ENCODE measurements at regions not wholly inside any gene's neighbourhood (a gene's known extent, or its start where the extent isn't known, plus 50 kb on each side); places are given as distances from the start of the nearest gene placed in this dataset.

- no peak for TF ChIP-seq NFYB (CRISPR knock-in tag; IDR thresholded peaks at IDR 0.05)
- peak; percentile 68 for TF ChIP-seq HNRNPK (IDR thresholded peaks at IDR 0.05; ENCODE audit: low read depth, low read length, poor library complexity, severe bottlenecking)
- WGBS (ENCODE audit: low lambda C conversion rate), result 35% methylated on average over 3 of the region's 3 CpGs
- in situ Hi-C loops (cut with HindIII; ENCODE audit: extremely low pct_ligation_motif_present, low pct_unique_long_range_greater_than_20kb), result loop anchor here (10.0 kb wide), 1 partner anchor 55 kb away; no protein-coding TSS in a partner anchor
- H4K20me1 ChIP-seq (ENCODE audit: insufficient read depth, low read length), result no peaks in the 10 kb centered on the region
- intact Hi-C loops (cut with micrococcal nuclease; ENCODE audit: unreplicated experiment), result no loop called here
- no peak overlapping the region for H2AFZ ChIP-seq (ENCODE audit: low read length)
- POLR2A ChIA-PET, result no interaction called here
- ATAC-seq, result no peak
- BruUV-seq (replicated peaks), result no TSS peak
- H3K4me2 ChIP-seq (ENCODE audit: low read depth, low read length), result no peak overlapping the region
- FAIRE-seq, result no peak
- no peak overlapping the region for H3K4me3 ChIP-seq (replicated peaks in 1 of 3; ENCODE audit: insufficient read depth in 1 of 3, low read depth in 2 of 3, low read length in 3 of 3)
- no peaks in the 10 kb centered on the region for H3K79me2 ChIP-seq (ENCODE audit: insufficient read depth, low read length)
- H3K4me1 ChIP-seq (ENCODE audit: insufficient read depth, low read length), result no peaks in the 10 kb centered on the region
- H3K27me3 ChIP-seq (ENCODE audit: control insufficient read depth in 1 of 2, insufficient read depth in 2 of 2, low read length in 2 of 2), result peaks cover 2% of the 10 kb centered on the region in 2 experiments; a peak in 2 of 5 replicates
- H3K9me3 ChIP-seq (ENCODE audit: low read length), result no peaks in the 10 kb centered on the region
- no peak overlapping the region for H3K27ac ChIP-seq (ENCODE audit: extremely low read length, insufficient read depth, low read length)
- no peak overlapping the region for H3K9ac ChIP-seq (ENCODE audit: insufficient read depth, low read depth, low read length)
- no peak for DNase-seq (ENCODE audit: low spot score)
- no peaks in the 10 kb centered on the region for H3K36me3 ChIP-seq (replicated peaks in 1 of 2; ENCODE audit: control insufficient read depth in 1 of 2, insufficient read depth in 2 of 2, low read length in 2 of 2)
- CTCF ChIA-PET (ENCODE audit: low intra/inter-chr PET ratio, low total read pairs), result no interaction called here
Observed at GRCh38 chr17:15109608-15110007, 155.5 kb downstream of the PMP22 start.

- H3K9me3 ChIP-seq (ENCODE audit: low read length), result no peaks in the 10 kb centered on the region
- ATAC-seq (no peak), FAIRE-seq (no peak), DNase-seq (ENCODE audit: low spot score) (no peak)
- WGBS (ENCODE audit: low lambda C conversion rate), result 10% methylated on average over 3 of the region's 3 CpGs
- H3K27me3 ChIP-seq (ENCODE audit: control insufficient read depth in 1 of 2, insufficient read depth in 2 of 2, low read length in 2 of 2), result peaks cover 2% of the 10 kb centered on the region in 2 experiments; a peak in 2 of 5 replicates
- no peaks in the 10 kb centered on the region for H3K79me2 ChIP-seq (ENCODE audit: insufficient read depth, low read length)
- TF ChIP-seq IKZF4 (CRISPR knock-in tag; IDR thresholded peaks at IDR 0.05; ENCODE audit: borderline replicate concordance, low read depth, not compliant biosample characterization), result no peak
- TF ChIP-seq MAFK (conservative IDR thresholded peaks at IDR 0.05 in 1 of 2, IDR thresholded peaks at IDR 0.05 in 1 of 2; ENCODE audit: low read length in 2 of 2), result peak; percentile 52 to 80; a peak in 3 of 4 replicates
- TF ChIP-seq SRSF1 (optimal IDR thresholded peaks at IDR 0.05; ENCODE audit: low read depth, low read length), result no peak
- peak; percentile 68 for TF ChIP-seq MAFF (IDR thresholded peaks at IDR 0.05; ENCODE audit: low read depth, low read length)
- in situ Hi-C loops (cut with HindIII; ENCODE audit: extremely low pct_ligation_motif_present, low pct_unique_long_range_greater_than_20kb) (no loop called here), intact Hi-C loops (cut with micrococcal nuclease; ENCODE audit: unreplicated experiment) (no loop called here)
- no peak overlapping the region for H2AFZ ChIP-seq (ENCODE audit: low read length)
- CTCF ChIA-PET (ENCODE audit: low intra/inter-chr PET ratio, low total read pairs), result no interaction called here
- H4K20me1 ChIP-seq (ENCODE audit: insufficient read depth, low read length), result no peaks in the 10 kb centered on the region
- H3K9ac ChIP-seq (ENCODE audit: insufficient read depth, low read depth, low read length), result no peak overlapping the region
- H3K4me2 ChIP-seq (ENCODE audit: low read depth, low read length), result no peak overlapping the region
- no peaks in the 10 kb centered on the region for H3K4me1 ChIP-seq (ENCODE audit: insufficient read depth, low read length)
- no TSS peak for BruUV-seq (replicated peaks)
- H3K27ac ChIP-seq (ENCODE audit: extremely low read length, insufficient read depth, low read length), result no peak overlapping the region
- no peaks in the 10 kb centered on the region for H3K36me3 ChIP-seq (replicated peaks in 1 of 2; ENCODE audit: control insufficient read depth in 1 of 2, insufficient read depth in 2 of 2, low read length in 2 of 2)
- POLR2A ChIA-PET, result no interaction called here
- H3K4me3 ChIP-seq (replicated peaks in 1 of 3; ENCODE audit: insufficient read depth in 1 of 3, low read depth in 2 of 3, low read length in 3 of 3), result no peak overlapping the region
Observed at GRCh38 chr17:15108992-15109391, 156.1 kb downstream of the PMP22 start.

Measured in HepG2 (cell line).